Panc1 (cell line): ENCODE measurements at regions not wholly inside any gene's neighbourhood (a gene's known extent, or its start where the extent isn't known, plus 50 kb on each side); places are given as distances from the start of the nearest gene placed in this dataset.

Source experiments
- CTCF ChIP-seq: fragments of 450-650 bp; IDR thresholded peaks from 2 replicates; pipeline ENCODE4 v1.5.1; 2017; ENCODE audit warnings: mild to moderate bottlenecking
- SIN3A ChIP-seq: IDR thresholded peaks from 2 replicates; pipeline ENCODE4 v1.6.1; 2012; ENCODE audit warnings: low read depth, mild to moderate bottlenecking, low read length, moderate library complexity, borderline replicate concordance; ENCODE audit not compliant: insufficient read depth

GRCh38 chr12:97948591-97948990 lies 486.0 kb downstream of the RMST start:
- TF ChIP-seq CTCF (no peak), SIN3A (no peak)
